Mesenchymal stem cell (in vitro differentiated cells and primary cell): ENCODE measurements at regions not wholly inside any gene's neighbourhood (a gene's known extent, or its start where the extent isn't known, plus 50 kb on each side); places are given as distances from the start of the nearest gene placed in this dataset.
"Not testable (repeated sequence)": the region's sequence is repeated elsewhere in the genome, so short reads cannot be mapped to it uniquely, and the experiment has no call there.

Experiments used
- DNase-seq: peaks from one replicate; pipeline ENCODE4 v3.0.0-alpha.2; 2013
- H2AFZ ChIP-seq: one replicate; pipeline ENCODE4 v1.6.1; 2013; ENCODE audit warnings: low read depth, mild to moderate bottlenecking, control low read depth, inconsistent platforms, low read length, moderate library complexity
- H2AK5ac ChIP-seq: 2 replicates; pipeline ENCODE4 v1.6.1; 2013; ENCODE audit warnings: low read length, moderate library complexity, mild to moderate bottlenecking, inconsistent platforms; ENCODE audit not compliant: severe bottlenecking
- H2BK120ac ChIP-seq: one replicate; pipeline ENCODE4 v1.6.1; 2013; ENCODE audit warnings: low read depth, mild to moderate bottlenecking, inconsistent platforms, low read length, moderate library complexity
- H2BK12ac ChIP-seq, 2 experiments: one replicate each; pipeline ENCODE4 v1.6.1; 2013; ENCODE audit warnings: inconsistent platforms in 2 of 2, low read length in 2 of 2, mild to moderate bottlenecking in 2 of 2, moderate library complexity in 2 of 2, control low read depth in 1 of 2
- H2BK15ac ChIP-seq: one replicate; pipeline ENCODE4 v1.6.1; 2013; ENCODE audit warnings: mild to moderate bottlenecking, low read depth, inconsistent platforms; ENCODE audit not compliant: poor library complexity, severe bottlenecking
- H2BK5ac ChIP-seq: 2 replicates; pipeline ENCODE4 v1.6.1; 2013; ENCODE audit warnings: low read depth, mild to moderate bottlenecking, low read length, control low read depth, inconsistent platforms; ENCODE audit not compliant: poor library complexity, severe bottlenecking
- H3K14ac ChIP-seq, 2 experiments: one replicate each; pipeline ENCODE4 v1.6.1; 2013; ENCODE audit warnings: inconsistent platforms in 2 of 2, low read length in 2 of 2, control low read depth in 1 of 2, mild to moderate bottlenecking in 1 of 2, moderate library complexity in 1 of 2
- H3K18ac ChIP-seq, 2 experiments: one replicate each; pipeline ENCODE4 v1.6.1; 2013; ENCODE audit warnings: inconsistent platforms in 2 of 2, low read length in 2 of 2, control low read depth in 1 of 2, low read depth in 1 of 2, mild to moderate bottlenecking in 1 of 2
- H3K23ac ChIP-seq, 2 experiments: one replicate each; pipeline ENCODE4 v1.6.1; 2013; ENCODE audit warnings: inconsistent platforms in 2 of 2, low read length in 2 of 2, mild to moderate bottlenecking in 2 of 2, moderate library complexity in 2 of 2, control low read depth in 1 of 2
- H3K27ac ChIP-seq: 2 replicates; pipeline ENCODE4 v1.5.1; 2013; ENCODE audit warnings: mild to moderate bottlenecking, moderate library complexity, low read length, control low read depth, inconsistent platforms; ENCODE audit not compliant: poor library complexity, severe bottlenecking
- H3K27me3 ChIP-seq, 2 experiments: 2 replicates each; pipeline versions ENCODE4 v1.6.1 to v1.7.0; 2013; ENCODE audit warnings: low read length in 2 of 2, mild to moderate bottlenecking in 2 of 2, moderate library complexity in 2 of 2, control low read depth in 1 of 2, inconsistent platforms in 1 of 2; ENCODE audit not compliant: control insufficient read depth in 1 of 2, insufficient read depth in 1 of 2
- H3K36me3 ChIP-seq, 2 experiments: 2 replicates each; pipeline versions ENCODE4 v1.6.1 to v1.7.0; 2013; ENCODE audit warnings: low read length in 2 of 2, control low read depth in 1 of 2, inconsistent platforms in 1 of 2, low read depth in 1 of 2, mild to moderate bottlenecking in 1 of 2; ENCODE audit not compliant: insufficient read depth in 2 of 2, control insufficient read depth in 1 of 2
- H3K4ac ChIP-seq, 2 experiments: one replicate each; pipeline ENCODE4 v1.6.1; 2013; ENCODE audit warnings: inconsistent platforms in 2 of 2, low read length in 2 of 2, mild to moderate bottlenecking in 2 of 2, moderate library complexity in 2 of 2, control low read depth in 1 of 2, low read depth in 1 of 2
- H3K4me1 ChIP-seq: 2 replicates; pipeline ENCODE4 v1.6.1; 2013; ENCODE audit warnings: low read depth, low read length, control low read depth; ENCODE audit not compliant: control insufficient read depth, insufficient read depth
- H3K4me2 ChIP-seq: 2 replicates; pipeline ENCODE4 v1.6.1; 2013; ENCODE audit warnings: low read length, mild to moderate bottlenecking, inconsistent platforms; ENCODE audit not compliant: poor library complexity, severe bottlenecking
- H3K4me3 ChIP-seq, 2 experiments: 2 replicates each; pipeline versions ENCODE4 v1.5.1 to v1.7.0; 2013; ENCODE audit warnings: low read length in 2 of 2, mild to moderate bottlenecking in 2 of 2, control low read depth in 1 of 2, low read depth in 1 of 2; ENCODE audit not compliant: insufficient read depth in 1 of 2
- H3K79me1 ChIP-seq: replicated peaks from 2 replicates; pipeline ENCODE4 v1.6.1; 2013; ENCODE audit warnings: mild to moderate bottlenecking, control low read depth, low read length, inconsistent platforms; ENCODE audit not compliant: poor library complexity, severe bottlenecking
- H3K9ac ChIP-seq: 2 replicates; pipeline ENCODE4 v1.7.0; 2013; ENCODE audit warnings: mild to moderate bottlenecking, low read length, moderate library complexity
- H3K9me3 ChIP-seq: 2 replicates; pipeline ENCODE4 v1.7.0; 2013; ENCODE audit warnings: mild to moderate bottlenecking, low read length; ENCODE audit not compliant: control insufficient read depth
- H4K8ac ChIP-seq: one replicate; pipeline ENCODE4 v1.6.1; 2013; ENCODE audit warnings: inconsistent platforms, mild to moderate bottlenecking, low read length, moderate library complexity
- H4K91ac ChIP-seq: one replicate; pipeline ENCODE4 v1.6.1; 2013; ENCODE audit warnings: mild to moderate bottlenecking, low read length, inconsistent platforms
- WGBS: methylation state at CpG from one replicate; pipeline ENCODE4 v1.1.7; 2013; ENCODE audit warnings: mixed read lengths; 5-methylcytosine and 5-hydroxymethylcytosine counted together

DNA sequence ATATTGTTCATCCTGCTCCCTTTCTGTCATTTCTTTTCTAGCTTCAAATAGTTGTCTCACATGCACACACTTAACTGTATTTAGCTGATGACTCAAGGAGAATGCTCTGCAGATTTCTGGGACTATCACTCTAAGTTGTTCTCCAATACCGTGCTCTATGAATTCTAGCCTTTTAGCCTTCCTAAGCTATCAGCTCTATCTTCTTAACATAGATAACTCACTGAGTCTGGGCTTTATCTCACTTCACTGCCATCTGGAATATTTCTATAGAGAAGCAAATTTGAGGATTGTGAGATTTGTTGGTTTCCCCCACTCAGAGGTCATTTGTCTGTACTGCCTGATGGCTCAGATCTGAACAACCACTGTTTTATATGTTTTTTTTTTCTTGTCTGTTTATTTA is 369.7 kb downstream of the TUSC1 start:
- H2AFZ ChIP-seq = no peak overlapping the region
- H3K4me1 ChIP-seq = no peaks in the 10 kb centered on the region
- no peak overlapping the region for H4K8ac ChIP-seq
- no peak overlapping the region for H3K4me2 ChIP-seq
- no peak overlapping the region for H3K14ac ChIP-seq
- no peak overlapping the region for H3K23ac ChIP-seq
- no peak for DNase-seq
- no peak overlapping the region for H3K18ac ChIP-seq
- no peak overlapping the region for H2BK120ac ChIP-seq
- H3K36me3 ChIP-seq = no peaks in the 10 kb centered on the region
- no peak overlapping the region for H3K4me3 ChIP-seq
- peaks cover 11% of the 10 kb centered on the region for H3K9me3 ChIP-seq
- H3K27me3 ChIP-seq = no peaks in the 10 kb centered on the region
- H3K79me1 ChIP-seq = no peaks in the 10 kb centered on the region
- H3K9ac ChIP-seq = no peak overlapping the region
- H4K91ac ChIP-seq = no peak overlapping the region
- no peak overlapping the region for H2BK15ac ChIP-seq
- H2AK5ac ChIP-seq = no peak overlapping the region
- no peak overlapping the region for H2BK12ac ChIP-seq
- H2BK5ac ChIP-seq = no peak overlapping the region
- no peak overlapping the region for H3K27ac ChIP-seq
- WGBS = 100% methylated on average over 1 of the region's 1 CpG
- H3K4ac ChIP-seq = no peak overlapping the region

DNA sequence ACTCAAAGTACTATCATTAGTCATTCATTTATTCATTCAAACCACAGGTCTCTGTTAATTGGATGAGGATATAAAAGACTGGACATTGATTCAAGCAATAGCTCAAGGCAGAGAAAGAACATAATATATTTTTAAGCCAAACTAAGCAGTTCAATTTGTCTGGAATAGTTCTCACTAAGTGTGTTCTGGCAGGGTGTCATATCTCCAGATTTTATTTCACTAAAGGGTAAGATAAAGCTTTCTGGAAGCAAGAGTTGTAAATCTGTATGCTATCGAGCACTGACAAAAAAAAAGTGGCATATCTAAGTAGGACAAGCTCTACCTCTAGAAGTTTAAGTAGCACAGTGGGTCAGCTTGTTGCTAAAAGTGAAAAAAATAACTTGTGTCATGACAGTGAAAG is 375.6 kb downstream of the TUSC1 start:
- H3K27ac ChIP-seq = no peak overlapping the region
- H3K4ac ChIP-seq = no peak overlapping the region
- H3K9me3 ChIP-seq = peaks cover 5% of the 10 kb centered on the region
- H4K8ac ChIP-seq = no peak overlapping the region
- WGBS = 67% methylated on average over 1 of the region's 1 CpG
- DNase-seq = no peak
- no peaks in the 10 kb centered on the region for H3K4me1 ChIP-seq
- H3K18ac ChIP-seq = no peak overlapping the region
- no peak overlapping the region for H2AFZ ChIP-seq
- no peak overlapping the region for H3K9ac ChIP-seq
- H4K91ac ChIP-seq = no peak overlapping the region
- no peak overlapping the region for H2BK15ac ChIP-seq
- no peaks in the 10 kb centered on the region for H3K27me3 ChIP-seq
- no peaks in the 10 kb centered on the region for H3K36me3 ChIP-seq
- H3K4me2 ChIP-seq = no peak overlapping the region
- H3K23ac ChIP-seq = no peak overlapping the region
- no peaks in the 10 kb centered on the region for H3K79me1 ChIP-seq
- no peak overlapping the region for H2BK5ac ChIP-seq
- no peak overlapping the region for H2BK12ac ChIP-seq
- H2BK120ac ChIP-seq = no peak overlapping the region
- no peak overlapping the region for H2AK5ac ChIP-seq
- no peak overlapping the region for H3K14ac ChIP-seq
- H3K4me3 ChIP-seq = no peak overlapping the region

DNA sequence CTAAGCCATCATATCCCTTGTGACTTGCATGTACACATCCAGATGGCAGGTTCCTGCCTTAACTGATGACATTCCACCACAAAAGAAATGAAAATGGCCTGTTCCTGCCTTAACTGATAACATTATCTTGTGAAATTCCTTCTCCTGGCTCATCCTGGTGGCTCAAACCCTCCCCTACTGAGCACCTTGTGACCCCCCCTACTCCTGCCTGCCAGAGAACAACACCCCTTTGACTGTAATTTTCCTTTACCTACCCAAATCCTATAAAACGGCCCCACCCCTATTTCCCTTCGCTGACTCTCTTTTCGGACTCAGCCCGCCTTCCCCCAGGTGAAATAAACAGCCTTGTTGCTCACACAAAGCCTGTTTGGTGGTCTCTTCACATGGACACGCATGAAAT is 390.0 kb downstream of the TUSC1 start:
- not testable (repeated sequence) for H2BK15ac ChIP-seq, H4K8ac ChIP-seq, H3K23ac ChIP-seq, H3K9me3 ChIP-seq, H3K14ac ChIP-seq, H3K27me3 ChIP-seq, H3K27ac ChIP-seq, DNase-seq, H3K4me2 ChIP-seq, H3K18ac ChIP-seq, H3K4me1 ChIP-seq, H2AK5ac ChIP-seq, H2BK5ac ChIP-seq, H2AFZ ChIP-seq, H3K4me3 ChIP-seq, H2BK120ac ChIP-seq, H3K79me1 ChIP-seq, H4K91ac ChIP-seq, H2BK12ac ChIP-seq, H3K36me3 ChIP-seq, H3K9ac ChIP-seq, H3K4ac ChIP-seq
- WGBS = 70% methylated on average over 5 of the region's 5 CpGs

DNA sequence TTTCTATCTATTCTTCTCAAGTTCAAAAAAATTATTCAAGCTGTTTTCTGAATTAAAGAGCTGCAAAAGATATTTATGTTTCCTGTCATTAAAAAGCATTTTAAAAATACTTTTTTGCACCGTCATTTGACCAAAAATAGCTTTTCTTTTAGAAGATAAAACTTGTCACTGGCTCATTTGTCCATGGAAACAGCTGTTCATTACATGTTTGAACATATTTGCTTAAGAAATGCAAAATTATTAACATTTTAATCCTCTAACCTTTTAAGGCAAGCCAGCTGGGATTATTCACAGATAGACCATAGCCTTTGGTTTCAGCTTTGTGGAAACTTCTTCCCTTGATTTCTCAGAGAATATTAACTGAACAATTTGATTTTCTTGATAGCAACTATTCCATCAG is 393.9 kb downstream of the TUSC1 start:
- WGBS = no CpG with 5 or more reads among the region's 1 CpG
- Histone ChIP-seq H2BK5ac (no peak overlapping the region), H3K4ac (no peak overlapping the region), H3K27me3 (no peaks in the 10 kb centered on the region), H3K4me2 (no peak overlapping the region), H3K36me3 (no peaks in the 10 kb centered on the region), H3K4me1 (no peaks in the 10 kb centered on the region), H3K27ac (no peak overlapping the region), H3K79me1 (no peaks in the 10 kb centered on the region), H2BK15ac (no peak overlapping the region), H4K8ac (no peak overlapping the region), H2AK5ac (no peak overlapping the region), H2AFZ (no peak overlapping the region), H3K9me3 (no peaks in the 10 kb centered on the region), H2BK12ac (no peak overlapping the region), H3K4me3 (no peak overlapping the region), H4K91ac (no peak overlapping the region), H3K9ac (no peak overlapping the region), H2BK120ac (no peak overlapping the region), H3K14ac (no peak overlapping the region), H3K18ac (no peak overlapping the region), H3K23ac (no peak overlapping the region)
- DNase-seq = no peak
